GM21825 (cell line): ENCODE measurements at regions not wholly inside any gene's neighbourhood (a gene's known extent, or its start where the extent isn't known, plus 50 kb on each side); places are given as distances from the start of the nearest gene placed in this dataset.

Experiments
- ATAC-seq: cut with Tn5 transposase; IDR thresholded peaks from one replicate; pipeline ENCODE4 v1.9.1; 2021; ENCODE audit warnings: mild to moderate bottlenecking, moderate library complexity; ENCODE audit not compliant: unreplicated experiment

DNA sequence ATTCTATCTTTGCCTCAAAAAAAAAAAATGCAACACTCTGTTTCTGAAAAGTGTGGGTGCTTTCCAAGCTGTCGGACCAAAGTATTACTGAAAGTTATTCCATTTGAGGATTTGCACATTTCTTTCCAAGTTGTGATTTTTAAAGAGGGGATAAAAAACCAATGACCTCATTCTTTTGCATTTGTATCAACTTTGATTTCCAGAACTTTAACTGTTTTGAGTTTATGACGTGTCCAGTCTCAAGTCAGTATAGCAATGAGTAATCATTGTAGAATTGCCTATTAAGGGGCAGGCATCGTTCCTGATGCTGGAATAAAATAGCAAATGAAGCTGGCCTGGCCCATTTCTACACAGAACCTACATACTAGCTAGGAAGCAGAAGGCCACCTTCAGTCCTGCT is 229.6 kb upstream of the RBFOX1 start:
- ATAC-seq: no peak

DNA sequence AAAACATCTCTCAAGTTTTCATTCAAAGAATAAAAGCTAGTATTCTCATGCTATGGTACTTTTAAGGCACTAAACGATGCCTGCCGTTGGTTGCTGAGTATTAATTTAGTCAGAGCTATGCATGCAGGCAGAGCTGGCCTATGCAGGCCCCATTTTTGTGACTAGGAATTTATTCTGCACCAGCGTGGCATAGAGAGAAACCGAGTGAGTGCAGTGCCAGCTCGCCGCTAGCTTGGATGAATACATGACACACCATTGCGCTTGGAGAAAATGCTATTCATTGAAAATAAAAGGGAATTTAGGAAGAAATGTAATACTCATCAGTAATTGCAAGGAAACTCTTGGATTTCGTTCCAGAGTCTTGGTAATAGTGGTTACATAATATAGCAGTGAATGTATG is 231.6 kb upstream of the RBFOX1 start:
- no peak for ATAC-seq

DNA sequence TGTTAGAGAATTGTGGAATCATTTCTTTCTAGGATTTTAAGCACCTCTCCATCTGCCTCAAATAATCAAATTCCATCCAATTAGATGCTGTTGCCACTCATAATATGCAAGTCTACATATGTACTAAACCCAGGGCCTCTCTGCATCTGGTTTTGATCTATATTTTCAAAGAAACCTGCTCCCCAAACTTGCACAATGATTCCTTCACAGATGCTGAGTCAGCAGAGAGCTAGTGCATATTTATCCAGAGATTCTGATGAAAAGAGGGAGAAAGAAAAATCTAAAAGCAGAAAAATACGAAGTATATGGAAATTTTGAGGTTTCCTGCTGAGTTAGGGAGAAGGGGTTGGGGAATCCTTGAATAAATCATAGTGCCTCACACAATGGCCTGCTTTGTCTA is 235.1 kb upstream of the RBFOX1 start:
- no peak for ATAC-seq

DNA sequence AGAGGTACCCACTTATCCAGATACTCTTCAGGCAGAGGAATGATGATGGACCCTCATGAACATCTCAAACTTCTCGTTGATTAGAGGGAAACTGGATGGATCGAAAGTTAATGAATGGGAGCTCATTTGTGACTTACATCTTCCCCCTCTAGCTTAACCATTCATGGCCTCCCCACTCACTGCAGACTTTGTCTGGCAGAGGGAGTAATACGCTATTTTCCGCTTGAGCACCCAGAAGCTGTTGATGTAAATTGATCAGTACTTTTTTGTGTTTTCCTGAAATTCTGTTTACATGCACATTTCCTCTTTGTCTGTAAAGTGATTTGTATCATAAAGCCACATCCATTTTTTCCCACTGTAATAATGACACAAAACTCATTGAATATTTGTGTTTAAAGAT is 239.1 kb upstream of the RBFOX1 start:
- no peak for ATAC-seq

DNA sequence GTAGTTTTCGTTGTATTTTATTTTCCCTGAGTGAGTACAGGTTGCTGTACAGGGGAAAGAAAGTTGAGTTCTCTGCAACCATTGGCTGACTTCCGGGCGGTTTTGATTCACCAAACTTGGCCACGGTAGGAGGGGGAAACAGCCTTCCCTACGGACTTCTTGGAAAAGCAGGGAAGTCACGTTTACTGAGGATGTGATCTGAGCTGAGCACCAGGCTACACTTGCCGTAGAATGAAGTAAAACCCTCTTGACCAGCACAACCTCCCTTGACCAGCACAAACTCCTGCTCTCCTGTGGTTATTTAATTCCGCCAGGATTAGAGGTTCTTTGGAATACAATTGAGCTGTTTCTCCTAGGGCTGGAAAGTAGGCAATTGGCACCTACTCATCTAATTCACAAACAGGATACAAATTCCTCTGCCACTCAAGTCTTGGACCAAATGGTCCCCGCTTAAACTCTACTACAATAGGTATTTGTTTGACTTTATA is 242.0 kb upstream of the RBFOX1 start:
- no peak for ATAC-seq

DNA sequence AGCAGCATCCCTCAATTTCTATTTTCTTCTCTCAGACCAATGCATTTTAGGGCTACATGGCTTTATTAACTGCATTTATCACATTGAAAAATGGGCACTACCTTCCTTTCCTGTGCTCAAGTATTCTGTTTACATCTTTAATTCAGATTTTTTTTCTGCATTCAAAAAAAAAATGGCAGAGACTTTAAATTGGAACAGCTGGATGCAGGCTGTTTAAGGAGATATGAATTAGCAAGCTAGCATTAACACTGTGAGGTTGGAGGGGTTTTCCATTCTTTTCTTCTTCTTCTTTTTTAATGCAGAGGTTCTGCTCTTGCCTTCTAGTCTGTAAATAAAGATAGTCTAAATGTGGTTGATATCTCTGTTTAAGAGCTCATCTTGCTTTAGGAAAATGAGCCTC is 242.9 kb upstream of the RBFOX1 start:
- ATAC-seq: no peak

DNA sequence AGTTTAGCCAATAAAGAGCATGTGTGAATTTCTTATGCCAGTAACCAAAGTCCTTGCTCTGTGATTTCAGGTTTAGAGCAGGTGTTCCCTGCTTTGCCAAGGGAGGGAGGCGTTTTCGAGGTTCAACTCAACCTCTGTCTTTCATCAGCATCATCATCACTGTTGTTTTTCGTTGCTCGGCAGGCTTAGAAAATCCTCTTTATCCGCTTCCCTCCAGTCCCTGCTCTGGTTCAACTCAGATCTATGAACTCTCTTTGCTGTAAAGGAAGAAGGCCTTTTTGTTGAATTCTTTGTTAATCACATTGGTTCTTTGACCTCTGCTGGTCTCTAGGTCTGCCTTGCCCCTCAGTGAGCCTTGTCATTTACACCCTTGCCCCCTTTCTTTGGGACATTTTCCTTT is 243.9 kb upstream of the RBFOX1 start:
- ATAC-seq: no peak

DNA sequence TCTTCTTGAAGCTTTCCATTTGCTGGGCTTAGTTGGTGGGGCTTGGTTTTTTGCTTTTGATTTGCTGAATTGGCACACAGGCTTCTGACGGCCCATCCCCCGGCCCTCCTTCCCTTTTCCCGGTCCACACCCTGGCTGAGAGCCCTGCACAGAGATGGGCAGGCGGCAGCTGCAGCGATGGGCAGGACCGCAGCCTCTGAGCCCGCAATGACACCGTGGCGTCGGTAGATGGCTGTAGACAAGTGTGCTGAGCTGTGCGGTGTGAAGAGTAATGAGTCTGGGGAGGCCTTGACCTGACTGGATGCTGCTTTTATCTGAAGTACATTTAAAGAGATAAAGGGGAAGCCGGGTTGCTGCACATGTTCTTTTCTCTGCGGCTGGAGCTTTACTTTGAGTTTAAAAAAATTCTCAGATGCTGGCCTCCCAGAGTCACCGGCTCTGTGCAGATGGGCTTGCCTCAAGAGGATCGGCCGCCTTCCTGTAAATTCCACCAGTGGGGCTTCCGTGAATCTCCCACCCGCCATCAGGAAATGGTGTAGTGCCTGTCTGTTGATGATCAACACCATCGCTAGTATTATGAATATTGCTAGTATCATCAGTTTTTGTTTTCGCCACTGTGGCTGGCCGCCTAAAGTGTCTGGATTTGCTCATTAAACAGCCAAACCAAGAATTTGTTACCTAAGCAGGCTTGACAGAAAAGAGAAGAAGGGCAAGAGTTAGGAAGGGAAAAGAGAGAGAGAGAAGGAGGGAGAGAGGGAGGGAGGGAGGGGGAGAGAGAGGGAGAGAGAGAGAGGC is 245.6 kb upstream of the RBFOX1 start:
- ATAC-seq: no peak

DNA sequence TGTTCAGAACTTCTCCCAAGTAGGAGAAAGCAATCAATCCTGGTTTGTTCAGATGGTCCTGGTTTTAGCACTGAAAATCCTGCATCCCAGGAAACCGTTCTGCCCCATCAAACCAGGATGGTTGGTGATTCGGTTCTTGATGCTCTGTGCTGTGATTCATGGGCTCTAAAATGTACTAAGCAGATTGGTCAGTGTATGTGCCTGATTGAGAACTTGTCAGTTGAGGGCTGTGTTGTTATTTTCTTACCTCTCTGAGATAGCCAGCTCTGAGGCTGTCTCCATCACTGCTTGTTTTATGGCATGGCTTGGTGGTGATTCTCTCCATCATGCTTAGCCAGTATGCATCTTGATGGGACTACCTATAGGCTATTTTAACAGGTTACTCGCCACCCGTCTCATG is 246.9 kb upstream of the RBFOX1 start:
- ATAC-seq: no peak

DNA sequence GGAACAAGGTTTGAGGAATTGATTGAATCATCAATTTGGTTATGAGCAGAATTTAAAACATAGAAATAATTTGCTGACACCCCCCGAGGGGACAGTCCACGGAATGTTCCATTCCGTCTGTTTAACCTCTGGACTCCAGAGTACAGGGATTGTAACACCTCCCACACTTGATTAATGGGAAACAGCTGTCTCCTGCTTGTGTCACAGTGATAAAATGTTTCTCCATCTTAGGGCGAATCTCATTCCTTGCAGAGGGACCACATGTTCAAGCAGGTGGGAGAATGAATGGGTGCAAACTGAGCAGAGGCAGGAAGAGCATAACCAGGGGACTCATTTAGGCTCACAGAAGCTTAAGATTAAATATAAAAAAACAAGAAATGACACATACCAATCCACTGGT is 249.5 kb upstream of the RBFOX1 start:
- no peak for ATAC-seq

DNA sequence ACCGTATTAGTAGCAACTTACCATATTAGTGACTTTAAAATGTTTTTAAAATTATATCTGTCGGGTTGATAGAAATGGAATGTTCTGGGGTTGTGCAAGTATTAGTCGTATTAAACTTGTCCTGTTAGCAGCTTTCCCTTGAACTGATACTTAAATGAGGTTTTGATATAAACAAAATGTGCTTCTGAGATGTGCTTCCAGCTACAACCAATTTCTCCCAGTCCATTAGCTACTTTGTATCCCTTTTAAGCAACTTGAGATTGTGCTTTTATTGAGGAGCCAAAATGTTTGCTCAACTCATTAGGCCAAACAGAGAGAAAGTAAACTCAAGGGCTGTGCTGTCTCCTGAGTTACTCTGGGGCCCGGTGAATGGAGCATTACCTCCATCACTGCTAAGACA is 255.0 kb upstream of the RBFOX1 start:
- no peak for ATAC-seq

DNA sequence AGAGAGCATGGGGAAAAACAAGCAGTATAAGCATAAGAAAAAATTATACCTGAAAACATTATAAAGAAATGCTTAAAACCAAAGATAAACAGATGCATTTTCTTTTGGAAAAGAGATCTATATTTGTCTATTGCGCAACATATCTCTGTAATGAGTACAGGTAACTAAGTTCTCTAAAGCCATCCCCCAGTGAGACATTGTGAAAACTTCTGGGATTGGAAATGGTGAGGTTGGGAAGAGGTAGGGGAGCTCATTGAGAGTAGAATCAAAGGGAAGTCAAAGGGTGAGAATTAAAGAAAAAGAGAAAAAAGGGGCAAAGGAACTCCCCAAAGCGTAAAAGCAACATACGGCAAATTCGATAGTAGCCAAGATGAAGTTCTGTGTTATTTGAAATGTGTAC is 257.9 kb upstream of the RBFOX1 start:
- no peak for ATAC-seq

DNA sequence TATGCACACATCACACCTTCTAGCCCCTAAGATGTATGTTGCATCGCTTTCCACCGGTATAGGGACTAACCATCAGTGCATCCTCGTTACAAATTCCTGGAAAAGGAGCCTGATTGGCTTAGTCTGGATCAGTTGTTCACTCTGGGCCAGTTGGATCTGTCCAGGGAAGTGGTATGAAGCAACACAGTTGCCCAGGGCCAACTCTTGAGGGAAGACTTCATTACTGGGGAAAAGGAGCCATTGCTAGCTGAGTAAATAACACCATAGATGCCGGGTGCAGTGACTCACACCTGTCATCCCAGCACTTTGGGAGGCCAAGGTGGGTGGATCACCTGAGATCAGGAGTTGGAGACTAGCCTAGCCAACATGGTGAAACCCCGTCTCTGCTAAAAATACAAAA is 275.2 kb upstream of the RBFOX1 start:
- ATAC-seq: no peak

DNA sequence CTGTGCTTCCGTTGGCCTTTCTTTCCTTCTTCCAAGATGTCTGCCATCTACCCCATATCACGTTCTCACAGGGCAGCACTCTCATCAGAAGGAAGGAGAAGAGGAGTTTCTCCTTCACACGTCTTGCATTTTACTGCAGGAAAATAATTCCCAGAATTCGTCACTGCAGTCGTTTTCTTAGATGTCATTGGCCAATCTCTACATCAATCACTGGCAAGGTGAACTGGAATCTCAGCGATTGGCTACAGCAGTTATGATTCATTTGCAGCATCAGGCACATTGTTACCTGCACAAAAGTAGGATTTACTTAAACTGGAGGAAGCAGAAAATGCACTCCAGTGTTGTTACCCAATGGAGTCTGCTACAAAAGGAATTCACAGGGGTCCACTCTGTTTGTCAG is 277.2 kb upstream of the RBFOX1 start:
- ATAC-seq: no peak

DNA sequence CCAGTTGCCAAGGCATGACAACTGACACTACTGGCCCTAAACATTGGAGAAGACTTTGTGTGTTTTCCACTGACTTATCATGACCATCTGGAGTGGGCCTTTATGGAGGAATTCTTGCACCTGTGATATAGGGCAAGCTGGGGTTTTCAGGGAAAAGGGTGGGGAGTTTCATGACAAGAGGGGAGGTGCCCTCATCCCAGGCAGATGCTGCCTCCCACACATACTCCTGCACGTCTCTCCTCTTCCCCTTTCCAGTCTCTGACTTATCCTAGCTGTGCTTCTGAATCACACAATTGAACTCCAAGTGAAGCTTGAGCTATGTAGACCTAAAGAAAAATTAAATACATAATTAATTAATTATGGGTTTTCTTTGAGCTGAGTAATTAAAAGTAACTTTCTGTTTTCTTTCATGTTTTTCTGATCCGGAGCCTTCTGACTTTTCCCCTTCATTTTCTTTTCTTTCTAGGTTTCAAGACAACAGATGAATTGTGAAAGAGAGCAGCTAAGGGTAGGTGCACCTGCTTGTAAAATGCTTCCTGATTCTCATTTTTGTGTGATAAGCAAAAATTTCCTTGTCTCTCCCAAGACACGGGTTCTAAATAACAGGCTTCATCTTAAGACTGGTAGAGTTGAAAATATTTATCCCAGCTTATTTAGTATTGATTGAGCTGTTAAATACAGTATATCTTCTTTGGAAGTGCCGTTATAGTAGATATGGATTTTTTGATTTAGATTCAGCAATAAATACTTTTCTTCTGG is 280.9 kb upstream of the RBFOX1 start:
- ATAC-seq: no peak

DNA sequence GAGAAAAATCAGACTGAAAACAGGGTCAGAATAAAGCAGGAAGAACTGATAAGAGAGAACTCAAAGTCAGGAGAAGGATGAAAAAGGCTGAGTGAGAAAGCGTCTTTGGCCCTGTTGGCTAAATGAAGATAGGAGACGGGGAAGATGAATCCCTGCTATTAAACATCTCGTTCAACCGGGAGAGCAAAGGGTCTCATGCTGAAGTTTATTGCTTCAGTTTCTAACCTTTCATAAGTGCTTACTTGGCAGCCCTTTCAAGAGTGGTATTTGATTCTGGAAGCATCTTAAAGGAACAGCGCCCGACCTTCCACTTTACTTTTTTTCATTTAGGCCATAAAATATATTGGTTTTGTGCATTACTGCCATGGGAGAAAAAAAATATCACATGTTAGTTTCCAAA is 288.3 kb upstream of the RBFOX1 start:
- no peak for ATAC-seq

DNA sequence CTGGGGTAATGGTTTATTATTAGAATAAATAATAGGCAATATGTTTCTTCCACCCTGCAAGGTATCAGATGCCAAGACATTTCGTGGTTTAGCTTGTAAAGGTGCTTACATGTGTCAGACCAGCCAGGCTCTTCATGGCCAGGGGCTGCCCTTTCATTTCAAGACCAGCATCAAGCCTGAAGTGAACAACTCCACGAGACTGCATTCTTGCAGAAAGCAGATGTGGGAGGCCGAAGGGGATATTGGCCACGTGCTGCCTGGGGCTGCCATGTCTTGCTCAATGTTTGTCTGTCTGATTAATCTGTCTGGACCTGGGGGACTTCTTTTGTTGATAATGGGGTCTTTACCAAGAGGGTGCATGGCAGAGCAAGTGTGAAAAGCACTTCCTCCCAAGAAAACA is 294.2 kb upstream of the RBFOX1 start:
- ATAC-seq: no peak

DNA sequence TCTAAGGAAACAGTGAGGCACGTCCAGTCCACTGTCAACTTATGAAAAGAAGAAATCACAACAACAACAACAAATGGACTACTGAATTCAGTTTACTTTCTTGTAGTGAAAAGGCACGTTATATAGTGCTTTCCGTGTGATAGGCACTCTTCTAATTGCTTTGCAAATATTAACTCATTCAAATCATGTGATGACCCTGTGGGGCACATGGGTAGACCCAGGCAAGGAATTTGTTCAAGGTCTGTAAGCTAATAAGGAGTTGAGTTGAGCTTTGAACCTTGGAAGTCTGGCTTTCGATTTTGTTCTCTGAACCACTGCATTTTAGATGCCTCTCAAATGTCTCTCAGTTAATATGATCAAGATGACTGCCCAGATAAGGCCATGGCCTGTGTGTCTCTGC is 295.1 kb upstream of the RBFOX1 start:
- no peak for ATAC-seq

DNA sequence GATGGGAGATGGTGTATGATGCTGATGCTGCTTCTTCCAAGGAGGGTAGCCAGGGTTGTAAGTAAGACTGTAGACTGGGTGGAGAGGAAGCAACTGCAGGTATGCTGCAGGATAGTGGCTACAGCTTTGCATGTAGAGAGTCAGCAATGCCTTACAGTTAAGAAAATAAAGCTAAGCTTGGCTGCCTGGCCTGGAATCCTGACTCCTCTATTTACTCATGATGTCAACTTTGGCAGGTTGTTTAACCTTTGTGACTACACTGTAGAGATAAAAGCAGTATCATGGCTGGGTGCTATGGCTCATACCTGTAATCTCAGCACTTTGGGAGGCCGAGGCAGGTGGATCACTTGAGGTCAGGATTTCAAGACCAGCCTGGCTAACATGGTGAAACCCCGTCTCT is 301.6 kb upstream of the RBFOX1 start:
- ATAC-seq: no peak

DNA sequence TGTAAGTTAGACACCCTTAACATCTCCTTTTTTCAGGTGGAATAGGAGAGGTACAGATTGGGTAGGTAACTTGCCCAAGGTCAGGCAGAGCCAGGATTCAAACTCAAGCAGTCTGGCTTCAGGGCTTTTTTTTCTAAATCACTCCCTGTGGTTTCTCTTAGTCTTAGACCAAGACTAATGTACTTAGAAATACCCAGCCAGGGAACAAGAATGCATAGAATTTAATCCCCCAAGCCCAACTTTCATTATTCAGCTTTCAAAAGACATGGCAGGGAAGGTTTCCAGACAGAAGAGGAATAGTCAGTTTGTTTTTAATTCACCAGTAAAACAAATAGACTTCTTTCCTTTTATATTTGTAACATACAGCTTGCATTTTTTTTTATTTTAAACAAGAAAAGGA is 305.2 kb upstream of the RBFOX1 start:
- no peak for ATAC-seq

DNA sequence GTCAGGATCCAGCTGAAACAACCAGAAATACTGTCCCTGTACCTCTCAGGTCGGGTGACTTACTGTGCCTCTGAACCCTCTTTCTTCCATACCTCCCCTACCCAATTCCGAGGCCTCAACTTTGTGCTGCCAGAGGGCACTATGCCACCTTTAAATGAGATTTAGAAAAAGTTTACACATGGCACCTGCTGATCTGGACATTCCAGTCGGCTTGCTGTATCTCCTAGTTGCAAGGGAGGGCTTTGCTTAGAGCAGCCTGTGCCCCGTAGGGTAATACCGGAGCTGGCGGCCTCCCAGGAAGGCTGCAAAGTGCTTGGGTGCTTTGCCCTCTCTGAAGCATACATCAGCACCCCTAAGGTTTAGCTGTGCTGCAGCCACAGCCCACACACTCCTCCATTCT is 306.0 kb upstream of the RBFOX1 start:
- ATAC-seq: no peak

DNA sequence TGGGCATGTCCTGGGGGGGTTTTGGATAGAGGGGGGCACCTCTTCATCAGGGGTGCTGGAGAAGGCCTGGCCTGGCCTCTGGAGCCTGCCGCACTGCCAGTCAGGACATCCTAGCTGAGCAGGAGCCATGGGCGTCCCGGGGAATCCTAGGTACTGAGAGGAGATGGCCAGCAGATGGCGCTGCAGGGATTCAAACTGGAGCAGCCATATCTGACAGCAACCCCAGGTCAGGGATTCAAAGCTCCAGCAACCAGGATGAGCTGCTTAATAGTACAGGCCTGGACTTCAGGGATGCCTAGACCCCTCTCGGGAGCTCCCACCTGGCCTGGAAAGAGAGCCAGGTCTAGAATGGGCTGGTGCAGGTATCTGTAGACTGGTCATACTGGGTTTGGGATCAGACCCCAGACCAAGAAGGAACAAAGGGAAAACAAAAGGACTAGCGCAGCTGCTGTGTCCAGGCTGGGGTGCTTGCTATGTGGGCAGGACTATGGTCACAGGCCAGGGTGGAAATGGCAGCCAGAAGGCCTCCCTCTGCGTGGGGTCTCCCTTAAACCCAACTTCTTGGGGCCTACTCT is 306.9 kb upstream of the RBFOX1 start:
- no peak for ATAC-seq
